CD14-positive monocyte (primary cell): ENCODE measurements at regions not wholly inside any gene's neighbourhood (a gene's known extent, or its start where the extent isn't known, plus 50 kb on each side); places are given as distances from the start of the nearest gene placed in this dataset.

Experiments used
- DNase-seq, 3 donors: peaks; one replicate each; pipeline ENCODE4 v3.0.0-alpha.2; 2011 to 2022
- H2AFZ ChIP-seq: 2 replicates; pipeline ENCODE4 v1.6.0; 2012; ENCODE audit warnings: mild to moderate bottlenecking, low read depth, low read length, inconsistent platforms; ENCODE audit not compliant: insufficient read depth, poor library complexity, severe bottlenecking
- H3K27ac ChIP-seq, 2 donors: 1 replicate in 1 of 2; 2 replicates in 1 of 2; pipeline ENCODE4 v1.5.1; 2012 to 2013; ENCODE audit warnings: low read length in 2 of 2, control low read depth in 1 of 2, inconsistent platforms in 1 of 2, low read depth in 1 of 2, mild to moderate bottlenecking in 1 of 2
- H3K27me3 ChIP-seq, 2 donors: one replicate each; pipeline versions ENCODE4 v1.6.0 to v1.6.1; 2011 to 2013; ENCODE audit warnings: low read length in 2 of 2; ENCODE audit not compliant: control insufficient read depth in 2 of 2, insufficient read depth in 2 of 2
- H3K36me3 ChIP-seq, 2 donors: replicated peaks in 1 of 2; 1 replicate in 1 of 2; 2 replicates in 1 of 2; pipeline versions ENCODE4 v1.5.1 to v1.6.1; 2012 to 2013; ENCODE audit warnings: low read length in 2 of 2, control low read depth in 1 of 2, inconsistent platforms in 1 of 2, mild to moderate bottlenecking in 1 of 2; ENCODE audit not compliant: insufficient read depth in 2 of 2, control insufficient read depth in 1 of 2
- H3K4me1 ChIP-seq, 2 donors: 1 replicate in 1 of 2; 2 replicates in 1 of 2; pipeline versions ENCODE4 v1.5.1 to v1.6.1; 2012 to 2013; ENCODE audit warnings: low read length in 2 of 2, control low read depth in 1 of 2, inconsistent platforms in 1 of 2, mild to moderate bottlenecking in 1 of 2, moderate library complexity in 1 of 2; ENCODE audit not compliant: insufficient read depth in 2 of 2, control insufficient read depth in 1 of 2
- H3K4me2 ChIP-seq: replicated peaks from 2 replicates; pipeline ENCODE3; 2012; ENCODE audit warnings: low read length, moderate library complexity, mild to moderate bottlenecking; ENCODE audit not compliant: poor library complexity, severe bottlenecking; ENCODE audit errors: extremely low read depth
- H3K4me3 ChIP-seq, 3 experiments: fragments of 200-600 bp in 1 of 3; sonication (generic) in 1 of 3; replicated peaks in 1 of 3; 1 replicate in 2 of 3; 2 replicates in 1 of 3; pipeline ENCODE4 v1.5.1; 2011 to 2013; ENCODE audit warnings: low read length in 3 of 3, mild to moderate bottlenecking in 3 of 3, control low read depth in 2 of 3, low read depth in 2 of 3, inconsistent platforms in 1 of 3, moderate library complexity in 1 of 3
- H3K79me2 ChIP-seq: 2 replicates; pipeline ENCODE4 v1.6.0; 2012; ENCODE audit warnings: mild to moderate bottlenecking, control low read depth, inconsistent platforms, low read length, moderate library complexity; ENCODE audit not compliant: insufficient read depth
- H3K9ac ChIP-seq: 2 replicates; pipeline ENCODE4 v1.6.0; 2017; ENCODE audit warnings: low read length, mild to moderate bottlenecking; ENCODE audit not compliant: insufficient read depth, poor library complexity, severe bottlenecking
- H3K9me3 ChIP-seq, 2 donors: replicated peaks in 1 of 2; 1 replicate in 1 of 2; 2 replicates in 1 of 2; pipeline versions ENCODE4 v1.5.1 to v1.6.1; 2012 to 2013; ENCODE audit warnings: low read length in 2 of 2, control low read depth in 1 of 2; ENCODE audit not compliant: control insufficient read depth in 1 of 2, insufficient read depth in 1 of 2
- H4K20me1 ChIP-seq: 2 replicates; pipeline ENCODE4 v1.6.0; 2012; ENCODE audit warnings: mild to moderate bottlenecking, low read length, control low read depth, moderate library complexity; ENCODE audit not compliant: insufficient read depth
- H3K27ac Mint-ChIP-seq, 7 donors: one replicate each; pipeline ENCODE4 v1.8.0; 2020; ENCODE audit warnings: mild to moderate bottlenecking in 7 of 7, mixed read lengths in 7 of 7, moderate library complexity in 6 of 7, inconsistent platforms in 2 of 7
- H3K27me3 Mint-ChIP-seq, 3 donors: one replicate each; pipeline ENCODE4 v1.8.0; 2021 to 2022; ENCODE audit warnings: low read depth in 3 of 3, mild to moderate bottlenecking in 3 of 3, mixed read lengths in 3 of 3, moderate library complexity in 3 of 3, inconsistent platforms in 1 of 3
- H3K36me3 Mint-ChIP-seq, 2 donors: one replicate each; pipeline ENCODE4 v1.8.0; 2020; ENCODE audit warnings: mixed read lengths in 2 of 2, inconsistent platforms in 1 of 2, mild to moderate bottlenecking in 1 of 2
- H3K4me1 Mint-ChIP-seq: one replicate; pipeline ENCODE4 v1.8.0; 2020; ENCODE audit warnings: mild to moderate bottlenecking, mixed read lengths
- H3K4me3 Mint-ChIP-seq, 2 donors: one replicate each; pipeline ENCODE4 v1.8.0; 2020; ENCODE audit warnings: mild to moderate bottlenecking in 2 of 2, mixed read lengths in 2 of 2, moderate library complexity in 1 of 2
- H3K9me3 Mint-ChIP-seq, 7 donors: one replicate each; pipeline ENCODE4 v1.8.0; 2020 to 2022; ENCODE audit warnings: mixed read lengths in 7 of 7, mild to moderate bottlenecking in 6 of 7, moderate library complexity in 6 of 7, inconsistent platforms in 2 of 7
- CTCF ChIP-seq: fragments of 200-600 bp; IDR thresholded peaks from one replicate; pipeline ENCODE4 v1.8.0; 2022; ENCODE audit warnings: antibody characterized with exemption, mild to moderate bottlenecking
- WGBS: methylation state at CpG from one replicate; pipeline ENCODE4 v1.1.5; 2013; ENCODE audit warnings: missing lambda C conversion rate; ENCODE audit not compliant: insufficient coverage; 5-methylcytosine and 5-hydroxymethylcytosine counted together
- intact Hi-C, 2 donors: fragments of 100-400 bp; cut with micrococcal nuclease; formaldehyde crosslinking; loops; one replicate each; pipeline versions ENCODE4 v1.15.0 to v1.15.1; 2023

- H3K27me3 Mint-ChIP-seq, result peaks cover 0 to 1% (median 0%) of the 10 kb centered on the region in 3 donors
- H3K4me1 ChIP-seq, result no peaks in the 10 kb centered on the region
- no peak overlapping the region for H3K9ac ChIP-seq
- no peaks in the 10 kb centered on the region for H3K36me3 Mint-ChIP-seq
- no peak overlapping the region for H2AFZ ChIP-seq
- no peak overlapping the region for H3K4me3 ChIP-seq
- H3K36me3 ChIP-seq, result no peaks in the 10 kb centered on the region
- no peak for DNase-seq
- H3K4me3 Mint-ChIP-seq, result no peak overlapping the region
- peaks cover 0 to 13% (median 9%) of the 10 kb centered on the region in 7 donors for H3K9me3 Mint-ChIP-seq
- intact Hi-C loops, result no loop called here
- H3K27ac Mint-ChIP-seq, result no peak overlapping the region
- H4K20me1 ChIP-seq, result no peaks in the 10 kb centered on the region
- H3K4me2 ChIP-seq, result no peak overlapping the region
- H3K4me1 Mint-ChIP-seq, result no peaks in the 10 kb centered on the region
- no peak overlapping the region for H3K27ac ChIP-seq
- no peaks in the 10 kb centered on the region for H3K79me2 ChIP-seq
- peaks cover 8 to 12% of the 10 kb centered on the region in 2 donors for H3K9me3 ChIP-seq
- no peak for TF ChIP-seq CTCF
- H3K27me3 ChIP-seq, result no peaks in the 10 kb centered on the region
- WGBS, result no CpG with 5 or more reads among the region's 1 CpG
Observed at GRCh38 chr3:165507060-165507459, 310.9 kb upstream of the SLITRK3 start.

- DNase-seq, result no peak
- Histone ChIP-seq H3K9ac (no peak overlapping the region), H3K36me3 (no peaks in the 10 kb centered on the region), H3K4me1 (no peaks in the 10 kb centered on the region), H3K27me3 (no peaks in the 10 kb centered on the region), H3K4me2 (no peak overlapping the region), H4K20me1 (no peaks in the 10 kb centered on the region), H3K27ac (no peak overlapping the region), H3K79me2 (no peaks in the 10 kb centered on the region), H3K4me3 (no peak overlapping the region), H3K9me3 (peaks cover 8 to 12% of the 10 kb centered on the region in 2 donors), H2AFZ (no peak overlapping the region)
- Mint-ChIP-seq H3K4me1 (no peaks in the 10 kb centered on the region), H3K4me3 (no peak overlapping the region), H3K27ac (no peak overlapping the region), H3K36me3 (no peaks in the 10 kb centered on the region), H3K27me3 (peaks cover 0 to 1% (median 1%) of the 10 kb centered on the region in 3 donors), H3K9me3 (peaks cover 0 to 12% (median 8%) of the 10 kb centered on the region in 7 donors)
- intact Hi-C loops, result no loop called here
- no peak for TF ChIP-seq CTCF
Observed at GRCh38 chr3:165505657-165506056, 309.5 kb upstream of the SLITRK3 start.
